Fibroblast of lung (primary cell): ENCODE measurements at regions not wholly inside any gene's neighbourhood (a gene's known extent, or its start where the extent isn't known, plus 50 kb on each side); places are given as distances from the start of the nearest gene placed in this dataset.

Experiments
- DNase-seq, 2 donors: peaks; one replicate each; pipeline versions ENCODE4 v3.0.0 to v3.0.0-alpha.2; 2010; ENCODE audit warnings: low read depth in 2 of 2
- H2AFZ ChIP-seq: 2 replicates; pipeline ENCODE4 v1.5.1; 2012; ENCODE audit warnings: low read length, control low read depth, inconsistent platforms
- H3K27ac ChIP-seq: 2 replicates; pipeline ENCODE4 v1.5.1; 2011; ENCODE audit warnings: low read length, control low read depth; ENCODE audit not compliant: insufficient read depth
- H3K27me3 ChIP-seq: 2 replicates; pipeline ENCODE4 v1.5.1; 2011; ENCODE audit warnings: mild to moderate bottlenecking, low read length; ENCODE audit not compliant: control insufficient read depth, insufficient read depth
- H3K36me3 ChIP-seq: 2 replicates; pipeline ENCODE4 v1.5.1; 2011; ENCODE audit warnings: low read length; ENCODE audit not compliant: control insufficient read depth, insufficient read depth
- H3K4me1 ChIP-seq: 2 replicates; pipeline ENCODE4 v1.5.1; 2011; ENCODE audit warnings: low read length; ENCODE audit not compliant: control insufficient read depth, insufficient read depth; ENCODE audit errors: extremely low read depth
- H3K4me2 ChIP-seq: 2 replicates; pipeline ENCODE4 v1.5.1; 2011; ENCODE audit warnings: low read length, control low read depth; ENCODE audit not compliant: insufficient read depth; ENCODE audit errors: extremely low read depth
- H3K4me3 ChIP-seq, 4 experiments: fragments of 200-600 bp in 1 of 4; sonication (generic) in 1 of 4; replicated peaks in 1 of 4; 2 replicates each; pipeline ENCODE4 v1.5.1; 2011 to 2016; ENCODE audit warnings: low read length in 4 of 4, low read depth in 3 of 4, mild to moderate bottlenecking in 3 of 4, control low read depth in 2 of 4, inconsistent platforms in 1 of 4, mixed read lengths in 1 of 4; ENCODE audit not compliant: insufficient read depth in 1 of 4; ENCODE audit errors: control extremely low read depth in 1 of 4
- H3K79me2 ChIP-seq: 2 replicates; pipeline ENCODE4 v1.5.1; 2012; ENCODE audit warnings: mild to moderate bottlenecking, low read length, inconsistent platforms; ENCODE audit not compliant: control insufficient read depth, insufficient read depth
- H3K9ac ChIP-seq: 2 replicates; pipeline ENCODE4 v1.5.1; 2011; ENCODE audit warnings: mild to moderate bottlenecking, low read length, control low read depth; ENCODE audit not compliant: insufficient read depth
- H3K9me3 ChIP-seq: 2 replicates; pipeline ENCODE4 v1.5.1; 2012; ENCODE audit warnings: low read depth, low read length; ENCODE audit not compliant: control insufficient read depth, insufficient read depth
- H4K20me1 ChIP-seq: 2 replicates; pipeline ENCODE4 v1.5.1; 2011; ENCODE audit warnings: low read length; ENCODE audit not compliant: control insufficient read depth, insufficient read depth; ENCODE audit errors: extremely low read depth
- CTCF ChIP-seq, 2 donors: IDR thresholded peaks in 1 of 2; conservative IDR thresholded peaks in 1 of 2; 1 replicate in 1 of 2; 2 replicates in 1 of 2; pipeline ENCODE4 v1.5.1; 2011 to 2012; ENCODE audit warnings: low read length in 2 of 2, control low read depth in 1 of 2, inconsistent platforms in 1 of 2, low read depth in 1 of 2, mild to moderate bottlenecking in 1 of 2
- EZH2 ChIP-seq: IDR thresholded peaks from 2 replicates; pipeline ENCODE4 v1.5.1; 2012; ENCODE audit warnings: low read length, control low read depth, mild to moderate bottlenecking; ENCODE audit errors: missing control alignments

GRCh38 chr6:50123688-50124087 is 74.0 kb upstream of the DEFB112 start:
- no peaks in the 10 kb centered on the region for H3K36me3 ChIP-seq
- no peaks in the 10 kb centered on the region for H3K79me2 ChIP-seq
- H3K4me3 ChIP-seq = no peak overlapping the region
- H3K27me3 ChIP-seq = no peaks in the 10 kb centered on the region
- H3K4me2 ChIP-seq = no peak overlapping the region
- H3K9ac ChIP-seq = no peak overlapping the region
- TF ChIP-seq EZH2 = no peak
- TF ChIP-seq CTCF (conservative IDR thresholded peaks at IDR 0.05 in 1 of 2, IDR thresholded peaks at IDR 0.05 in 1 of 2; ENCODE audit: low read depth in 1 of 2, low read length in 2 of 2) = no peak
- no peak overlapping the region for H3K27ac ChIP-seq
- no peak for DNase-seq
- H3K9me3 ChIP-seq = no peaks in the 10 kb centered on the region
- H4K20me1 ChIP-seq = no peaks in the 10 kb centered on the region
- no peak overlapping the region for H2AFZ ChIP-seq
- no peaks in the 10 kb centered on the region for H3K4me1 ChIP-seq

- Histone ChIP-seq H3K79me2 (no peaks in the 10 kb centered on the region), H2AFZ (no peak overlapping the region), H3K27ac (no peak overlapping the region), H3K4me1 (no peaks in the 10 kb centered on the region), H3K9me3 (no peaks in the 10 kb centered on the region), H3K4me2 (no peak overlapping the region), H3K4me3 (no peak overlapping the region), H3K27me3 (no peaks in the 10 kb centered on the region), H3K9ac (no peak overlapping the region), H4K20me1 (no peaks in the 10 kb centered on the region), H3K36me3 (no peaks in the 10 kb centered on the region)
- no peak for DNase-seq
- TF ChIP-seq EZH2 (no peak), CTCF (conservative IDR thresholded peaks at IDR 0.05 in 1 of 2, IDR thresholded peaks at IDR 0.05 in 1 of 2; ENCODE audit: low read depth in 1 of 2, low read length in 2 of 2) (no peak)
Measured at GRCh38 chr6:50124572-50124971, 74.8 kb upstream of the DEFB112 start.

GRCh38 chr6:50128420-50129005 is 78.8 kb upstream of the DEFB112 start:
- H3K36me3 ChIP-seq = no peaks in the 10 kb centered on the region
- no peaks in the 10 kb centered on the region for H4K20me1 ChIP-seq
- no peak overlapping the region for H3K4me3 ChIP-seq
- no peaks in the 10 kb centered on the region for H3K27me3 ChIP-seq
- H3K4me1 ChIP-seq = no peaks in the 10 kb centered on the region
- no peak overlapping the region for H3K9ac ChIP-seq
- peak; percentile 2 to 55 for DNase-seq
- H3K79me2 ChIP-seq = no peaks in the 10 kb centered on the region
- H3K27ac ChIP-seq = no peak overlapping the region
- H2AFZ ChIP-seq = no peak overlapping the region
- TF ChIP-seq EZH2 (no peak), CTCF (conservative IDR thresholded peaks at IDR 0.05 in 1 of 2, IDR thresholded peaks at IDR 0.05 in 1 of 2; ENCODE audit: low read depth in 1 of 2, low read length in 2 of 2) (peak in 1 of 2 donors; percentile 29)
- H3K4me2 ChIP-seq = no peak overlapping the region
- H3K9me3 ChIP-seq = no peaks in the 10 kb centered on the region
